ENCODE measurements at regions not wholly inside any gene's neighbourhood (a gene's known extent, or its start where the extent isn't known, plus 50 kb on each side); places are given as distances from the start of the nearest gene placed in this dataset.

DNA sequence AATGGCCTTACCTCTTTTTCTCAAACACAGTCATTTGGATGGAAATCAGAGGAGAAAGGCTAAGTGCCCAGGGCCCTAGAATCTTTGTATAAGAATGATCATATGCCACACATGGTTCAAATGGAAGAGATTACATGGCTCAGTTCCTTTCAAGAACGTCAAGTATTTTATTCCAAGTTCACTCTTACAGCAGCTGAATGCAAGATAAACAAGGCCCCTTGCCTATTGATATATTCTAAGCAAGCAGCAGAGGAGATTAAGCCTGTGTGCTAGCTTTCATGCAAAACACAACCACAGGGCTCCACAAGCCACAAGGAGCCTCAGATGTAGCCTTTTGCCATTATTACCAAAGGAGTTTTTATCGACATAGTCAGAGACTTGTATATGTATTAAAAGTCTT lies 55.3 kb upstream of the SLCO6A1 start:
- TF ChIP-seq, protein P1, sequence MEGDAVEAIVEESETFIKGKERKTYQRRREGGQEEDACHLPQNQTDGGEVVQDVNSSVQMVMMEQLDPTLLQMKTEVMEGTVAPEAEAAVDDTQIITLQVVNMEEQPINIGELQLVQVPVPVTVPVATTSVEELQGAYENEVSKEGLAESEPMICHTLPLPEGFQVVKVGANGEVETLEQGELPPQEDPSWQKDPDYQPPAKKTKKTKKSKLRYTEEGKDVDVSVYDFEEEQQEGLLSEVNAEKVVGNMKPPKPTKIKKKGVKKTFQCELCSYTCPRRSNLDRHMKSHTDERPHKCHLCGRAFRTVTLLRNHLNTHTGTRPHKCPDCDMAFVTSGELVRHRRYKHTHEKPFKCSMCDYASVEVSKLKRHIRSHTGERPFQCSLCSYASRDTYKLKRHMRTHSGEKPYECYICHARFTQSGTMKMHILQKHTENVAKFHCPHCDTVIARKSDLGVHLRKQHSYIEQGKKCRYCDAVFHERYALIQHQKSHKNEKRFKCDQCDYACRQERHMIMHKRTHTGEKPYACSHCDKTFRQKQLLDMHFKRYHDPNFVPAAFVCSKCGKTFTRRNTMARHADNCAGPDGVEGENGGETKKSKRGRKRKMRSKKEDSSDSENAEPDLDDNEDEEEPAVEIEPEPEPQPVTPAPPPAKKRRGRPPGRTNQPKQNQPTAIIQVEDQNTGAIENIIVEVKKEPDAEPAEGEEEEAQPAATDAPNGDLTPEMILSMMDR (IDR thresholded peaks at IDR 0.05) = no peak
- DNase-seq (no peak), FAIRE-seq (no peak), ATAC-seq (no peak)
- H3K27ac ChIP-seq = no peak overlapping the region
- H3K27me3 ChIP-seq = no peaks in the 10 kb centered on the region
- no peaks in the 10 kb centered on the region for H3K9me3 ChIP-seq
- intact Hi-C loops (cut with DNase I) = no loop called here
- 28 to 32% methylated on average over 2 of the region's 2 CpGs for WGBS, 2 donors
- no peak overlapping the region for H3K4me3 ChIP-seq
- H3K4me1 ChIP-seq = no peaks in the 10 kb centered on the region
- no peaks in the 10 kb centered on the region for H3K36me3 ChIP-seq

DNA sequence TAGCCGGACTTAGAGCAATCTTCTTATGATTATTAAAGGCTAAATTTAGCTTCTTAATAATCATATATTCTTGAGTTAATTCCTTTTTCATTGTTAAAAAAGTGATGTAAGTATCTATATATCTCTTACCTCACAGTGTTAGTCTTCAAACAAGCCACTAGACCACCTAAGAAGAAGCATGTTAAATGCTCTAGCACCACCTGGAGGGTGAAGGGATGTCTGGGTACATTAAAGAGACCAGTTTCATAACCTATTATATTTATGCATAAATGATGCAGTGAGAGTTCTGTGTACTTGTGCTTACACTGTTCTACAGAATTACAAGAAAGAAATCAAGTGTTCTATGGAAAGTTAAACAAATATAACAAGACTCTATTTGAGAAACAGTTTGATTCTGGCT lies 55.9 kb upstream of the SLCO6A1 start:
- Histone ChIP-seq H3K9me3 (no peaks in the 10 kb centered on the region), H3K27me3 (no peaks in the 10 kb centered on the region), H3K36me3 (no peaks in the 10 kb centered on the region), H3K4me1 (no peaks in the 10 kb centered on the region), H3K27ac (no peak overlapping the region), H3K4me3 (no peak overlapping the region)
- TF ChIP-seq, protein P1 (IDR thresholded peaks at IDR 0.05) = no peak
- 84 to 91% methylated on average over 1 of the region's 1 CpG for WGBS, 2 donors
- FAIRE-seq (no peak), DNase-seq (no peak), ATAC-seq (no peak)
- intact Hi-C loops (cut with DNase I) = no loop called here

DNA sequence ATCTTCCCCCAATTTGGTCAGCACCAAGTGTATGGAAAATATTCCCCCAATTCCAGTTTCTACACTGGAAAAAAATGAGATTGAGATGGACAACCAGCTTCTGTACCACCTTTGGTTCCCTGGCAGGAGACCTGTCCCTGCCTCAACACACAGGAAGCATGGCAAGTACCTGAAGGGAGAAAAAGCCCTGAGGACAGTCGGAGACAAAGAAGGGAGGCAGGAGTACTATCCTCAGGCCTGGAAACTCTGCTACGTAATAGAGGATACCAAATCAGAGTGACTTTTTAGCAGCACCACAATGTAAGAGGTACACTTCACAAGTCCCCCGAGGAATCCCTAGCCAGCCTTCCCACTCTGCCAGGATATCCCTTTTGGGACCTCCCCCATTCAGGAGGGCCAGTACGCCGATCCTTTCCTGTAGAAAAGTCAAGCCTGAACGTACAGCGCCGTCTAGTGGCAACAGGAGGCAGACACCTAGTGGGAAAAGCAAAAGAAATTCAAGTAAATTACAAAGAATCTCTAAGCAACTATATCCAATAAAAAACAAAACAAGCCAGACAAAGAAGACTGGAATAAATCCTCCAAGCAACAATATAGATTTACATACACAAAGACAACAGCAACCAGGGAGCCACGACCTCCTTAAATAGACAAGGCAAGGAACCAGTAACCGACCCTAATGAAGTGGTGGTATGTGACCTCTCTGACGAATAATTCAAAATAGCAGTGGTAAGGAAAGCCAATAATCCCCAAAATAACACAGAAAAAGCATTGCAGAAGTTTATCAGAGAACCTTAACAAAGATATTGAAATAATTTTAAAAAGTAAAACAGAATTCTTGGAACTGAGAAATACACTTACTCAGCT lies 63.3 kb upstream of the SLCO6A1 start:
- TF ChIP-seq, protein P1 (IDR thresholded peaks at IDR 0.05) = no peak
- DNase-seq = peak in 1 of 6 donors; percentile 34
- H3K4me3 ChIP-seq = no peak overlapping the region
- no peak for FAIRE-seq
- H3K27me3 ChIP-seq = no peaks in the 10 kb centered on the region
- no peak overlapping the region for H3K27ac ChIP-seq
- H3K4me1 ChIP-seq = no peaks in the 10 kb centered on the region
- intact Hi-C loops (cut with DNase I) = no loop called here
- H3K36me3 ChIP-seq = no peaks in the 10 kb centered on the region
- 34 to 41% methylated on average over 11 of the region's 11 CpGs for WGBS, 2 donors
- H3K9me3 ChIP-seq = no peaks in the 10 kb centered on the region
- no peak for ATAC-seq

DNA sequence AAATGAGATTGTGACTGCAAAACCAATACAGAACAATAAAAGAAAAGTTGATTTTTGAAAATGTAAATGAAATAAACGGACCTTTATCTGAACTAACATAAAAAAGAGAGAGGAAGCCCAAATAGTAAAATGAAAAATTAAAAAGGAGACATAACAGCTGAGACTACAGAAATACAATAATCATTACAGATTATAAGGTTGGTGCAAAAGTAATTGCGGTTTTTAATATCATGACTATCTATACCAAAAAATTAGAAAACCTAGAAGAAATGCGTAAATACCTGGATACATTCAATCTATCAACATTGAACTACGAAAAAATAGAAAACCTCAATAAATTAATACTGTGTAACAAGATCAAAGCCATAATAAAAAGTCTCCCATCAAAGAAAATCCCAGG lies 71.9 kb upstream of the SLCO6A1 start:
- TF ChIP-seq, protein P1 (IDR thresholded peaks at IDR 0.05) = no peak

DNA sequence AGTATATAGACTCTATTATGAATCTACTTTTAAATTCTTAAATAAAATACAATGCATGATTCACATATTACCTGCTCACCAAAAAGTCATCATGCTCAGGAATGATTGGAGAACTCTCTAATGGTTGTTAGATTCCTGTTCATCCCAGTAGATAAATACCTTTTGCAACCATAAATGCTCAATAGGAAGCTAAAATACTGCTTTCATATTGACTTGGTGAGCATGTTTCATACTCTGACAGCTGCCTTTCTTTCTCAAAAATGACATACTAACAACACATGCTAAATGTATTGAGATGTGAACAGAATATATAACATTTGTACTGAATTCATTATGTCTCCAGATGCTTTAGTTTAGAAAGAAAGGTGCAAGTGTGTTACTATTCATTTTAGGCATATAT lies 79.6 kb upstream of the SLCO6A1 start:
- no peaks in the 10 kb centered on the region for H3K27me3 ChIP-seq
- FAIRE-seq (no peak), ATAC-seq (no peak), DNase-seq (no peak)
- TF ChIP-seq, protein P1 (IDR thresholded peaks at IDR 0.05) = no peak
- no peaks in the 10 kb centered on the region for H3K9me3 ChIP-seq
- no peak overlapping the region for H3K4me3 ChIP-seq
- intact Hi-C loops (cut with DNase I) = no loop called here
- H3K27ac ChIP-seq = no peak overlapping the region
- no peaks in the 10 kb centered on the region for H3K36me3 ChIP-seq
- H3K4me1 ChIP-seq = no peaks in the 10 kb centered on the region

More for the DNA sequence above, 71.9 kb upstream of the SLCO6A1 start:
- ATAC-seq (no peak), FAIRE-seq (peak; percentile 23), DNase-seq (no peak)
- Histone ChIP-seq H3K36me3 (no peaks in the 10 kb centered on the region), H3K9me3 (no peaks in the 10 kb centered on the region), H3K4me1 (no peaks in the 10 kb centered on the region), H3K4me3 (no peak overlapping the region), H3K27me3 (no peaks in the 10 kb centered on the region), H3K27ac (no peak overlapping the region)
- 38 to 42% methylated on average over 4 of the region's 4 CpGs for WGBS, 2 donors
- intact Hi-C loops (cut with DNase I) = no loop called here

Data from pancreas (tissue), 10 donors.